ENCODE measurements at regions not wholly inside any gene's neighbourhood (a gene's known extent, or its start where the extent isn't known, plus 50 kb on each side); places are given as distances from the start of the nearest gene placed in this dataset.

- intact Hi-C loops (cut with micrococcal nuclease), result no loop called here
- no peak for DNase-seq
- Mint-ChIP-seq H3K36me3 (ENCODE audit: low read depth) (no peaks in the 10 kb centered on the region), H3K27ac (no peak overlapping the region), H3K27me3 (no peaks in the 10 kb centered on the region), H3K4me1 (no peaks in the 10 kb centered on the region), H3K9me3 (no peaks in the 10 kb centered on the region), H3K4me3 (no peak overlapping the region)
- ChIA-PET CTCF (no interaction called here), POLR2A (no interaction called here)
- ATAC-seq (ENCODE audit: low read depth), result no peak
- no peak for TF ChIP-seq CTCF (IDR thresholded peaks at IDR 0.05)
Observed at GRCh38 chr14:42480255-42480654, 873.6 kb downstream of the LRFN5 start.

DNA sequence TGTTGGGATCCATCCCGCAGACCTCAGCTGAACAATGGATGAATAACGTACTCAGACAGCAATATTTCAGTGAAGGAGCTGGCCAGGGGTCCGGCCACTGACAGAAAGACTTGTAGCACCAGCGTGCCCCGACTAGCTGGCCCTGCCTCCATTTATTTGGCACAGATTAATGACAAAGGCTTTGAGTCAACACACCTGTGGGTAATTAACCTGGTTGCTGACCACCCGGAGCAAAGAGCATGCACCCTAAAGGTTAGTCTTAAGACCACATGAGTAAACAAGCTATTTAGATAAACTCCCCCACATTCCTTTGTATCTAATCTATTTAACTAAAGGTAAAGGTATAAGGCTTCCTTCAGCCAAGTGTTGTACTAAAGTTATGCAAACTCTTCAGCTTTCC lies 868.6 kb downstream of the LRFN5 start:
- ChIA-PET POLR2A (no interaction called here), CTCF (no interaction called here)
- no peak overlapping the region for H3K27ac Mint-ChIP-seq
- DNase-seq, result no peak
- no peak for TF ChIP-seq CTCF (IDR thresholded peaks at IDR 0.05)
- no peak overlapping the region for H3K4me3 Mint-ChIP-seq
- H3K36me3 Mint-ChIP-seq (ENCODE audit: low read depth), result no peaks in the 10 kb centered on the region
- H3K9me3 Mint-ChIP-seq, result no peaks in the 10 kb centered on the region
- intact Hi-C loops (cut with micrococcal nuclease), result no loop called here
- no peak for ATAC-seq (ENCODE audit: low read depth)
- H3K27me3 Mint-ChIP-seq, result no peaks in the 10 kb centered on the region
- no peaks in the 10 kb centered on the region for H3K4me1 Mint-ChIP-seq

GRCh38 chr14:42470427-42470719 lies 863.7 kb downstream of the LRFN5 start:
- CTCF ChIA-PET, result no interaction called here
- POLR2A ChIA-PET, result no interaction called here
- intact Hi-C loops (cut with micrococcal nuclease), result no loop called here

DNA sequence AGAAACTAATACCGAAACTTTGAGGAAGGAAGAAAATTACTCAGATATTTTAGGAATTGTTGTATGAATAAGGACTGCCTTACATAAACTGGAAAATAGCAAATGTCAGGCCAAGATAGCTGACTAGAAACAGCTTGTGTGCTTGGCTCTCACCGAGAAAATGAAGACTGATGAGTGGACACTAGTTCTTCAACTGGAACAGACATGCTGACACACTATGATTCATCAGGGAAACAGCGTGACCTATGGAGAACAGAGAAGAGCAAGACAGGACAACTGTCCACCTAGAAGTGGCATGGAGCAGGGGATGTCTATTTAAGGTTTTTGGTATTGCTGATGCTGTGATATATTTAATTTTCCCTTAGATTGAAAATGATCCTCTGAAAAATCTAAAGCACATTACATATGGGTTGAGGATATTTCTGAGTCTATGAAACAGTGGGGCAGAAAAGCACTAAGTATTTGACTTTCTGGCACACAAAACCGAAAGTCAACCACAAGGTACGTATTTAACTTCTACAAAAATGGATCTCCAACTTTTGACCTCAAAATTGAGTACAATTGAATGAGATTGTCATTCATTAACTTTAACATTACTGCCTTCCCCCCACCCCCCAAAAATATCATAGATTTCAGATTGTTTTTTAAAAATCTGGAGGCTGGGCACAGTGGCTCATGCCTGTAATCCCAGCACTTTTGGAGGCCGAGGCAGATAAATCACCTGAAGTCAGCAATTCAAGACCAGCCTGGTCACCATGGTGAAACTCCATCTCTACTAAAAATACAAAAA lies 863.2 kb downstream of the LRFN5 start:
- Mint-ChIP-seq H3K4me3 (no peak overlapping the region), H3K4me1 (no peaks in the 10 kb centered on the region), H3K36me3 (ENCODE audit: low read depth) (no peaks in the 10 kb centered on the region), H3K9me3 (no peaks in the 10 kb centered on the region), H3K27me3 (no peaks in the 10 kb centered on the region), H3K27ac (no peak overlapping the region)
- intact Hi-C loops (cut with micrococcal nuclease), result no loop called here
- ChIA-PET CTCF (no interaction called here), POLR2A (no interaction called here)
- ATAC-seq (ENCODE audit: low read depth) (no peak), DNase-seq (no peak)
- TF ChIP-seq CTCF (IDR thresholded peaks at IDR 0.05), result no peak

More at GRCh38 chr14:42470427-42470719, 863.7 kb downstream of the LRFN5 start:
- H3K9me3 Mint-ChIP-seq, result no peaks in the 10 kb centered on the region
- no peaks in the 10 kb centered on the region for H3K27me3 Mint-ChIP-seq
- ATAC-seq (ENCODE audit: low read depth) (no peak), DNase-seq (no peak)
- no peak overlapping the region for H3K4me3 Mint-ChIP-seq
- no peak overlapping the region for H3K27ac Mint-ChIP-seq
- H3K4me1 Mint-ChIP-seq, result no peaks in the 10 kb centered on the region
- no peak for TF ChIP-seq CTCF (IDR thresholded peaks at IDR 0.05)
- H3K36me3 Mint-ChIP-seq (ENCODE audit: low read depth), result no peaks in the 10 kb centered on the region

GRCh38 chr14:42460673-42461072 lies 854.0 kb downstream of the LRFN5 start:
- H3K4me1 Mint-ChIP-seq, result no peaks in the 10 kb centered on the region
- ATAC-seq (ENCODE audit: low read depth) (no peak), DNase-seq (no peak)
- H3K36me3 Mint-ChIP-seq (ENCODE audit: low read depth), result no peaks in the 10 kb centered on the region
- TF ChIP-seq CTCF (IDR thresholded peaks at IDR 0.05), result no peak
- H3K27me3 Mint-ChIP-seq, result no peaks in the 10 kb centered on the region
- H3K9me3 Mint-ChIP-seq, result no peaks in the 10 kb centered on the region
- H3K4me3 Mint-ChIP-seq, result no peak overlapping the region
- intact Hi-C loops (cut with micrococcal nuclease), result no loop called here
- ChIA-PET POLR2A (no interaction called here), CTCF (no interaction called here)
- H3K27ac Mint-ChIP-seq, result no peak overlapping the region
